Inferior parietal cortex (tissue), 1 donor: ENCODE measurements at regions not wholly inside any gene's neighbourhood (a gene's known extent, or its start where the extent isn't known, plus 50 kb on each side); places are given as distances from the start of the nearest gene placed in this dataset.
"Not testable (repeated sequence)": the region's sequence is repeated elsewhere in the genome, so short reads cannot be mapped to it uniquely, and the experiment has no call there.

Experiments
- DNase-seq: peaks from one replicate; pipeline ENCODE4 v3.0.0-alpha.2; 2016; ENCODE audit errors: extremely low spot score

- DNase-seq: no peak
Observed at GRCh38 chr6:55058682-55059081, 115.6 kb upstream of the HCRTR2 start.

DNA sequence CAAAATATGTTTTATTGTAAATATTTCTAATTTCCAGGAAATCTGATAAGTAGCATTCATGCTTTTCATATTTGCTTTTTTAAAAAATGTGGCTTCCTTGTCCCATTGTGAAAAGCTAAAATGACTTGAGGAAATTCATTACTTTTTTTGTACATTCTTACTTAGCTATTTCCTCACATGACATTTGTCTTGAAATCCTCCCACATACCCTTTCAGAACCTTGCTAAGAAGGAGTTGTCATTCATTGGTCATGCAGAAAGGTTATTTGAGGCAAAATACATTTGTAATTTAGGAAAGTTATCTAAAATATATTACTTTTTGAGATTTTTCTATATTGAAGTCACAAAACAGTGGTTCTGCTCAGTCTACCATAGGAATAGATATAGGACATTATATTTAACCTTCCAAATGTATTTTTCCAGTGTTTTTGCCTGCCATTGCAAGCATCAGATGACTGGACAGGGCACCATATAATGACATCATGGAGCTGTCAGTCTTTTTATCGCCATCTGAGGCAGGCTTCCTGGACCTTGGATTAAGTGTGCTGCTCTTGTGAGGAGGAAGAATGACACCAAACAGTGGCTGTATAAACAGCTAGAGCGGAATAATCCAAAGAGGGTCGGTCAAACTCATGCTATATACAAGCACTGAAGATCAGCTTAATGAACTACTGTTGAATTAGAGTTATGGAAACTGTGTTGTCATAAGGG, 109.4 kb upstream of the HCRTR2 start:
- no peak for DNase-seq

GRCh38 chr6:55069132-55069781, 105.1 kb upstream of the HCRTR2 start:
- peak; percentile 47 for DNase-seq

- DNase-seq: no peak
Observed at GRCh38 chr6:55082021-55082420, 92.3 kb upstream of the HCRTR2 start.

DNA sequence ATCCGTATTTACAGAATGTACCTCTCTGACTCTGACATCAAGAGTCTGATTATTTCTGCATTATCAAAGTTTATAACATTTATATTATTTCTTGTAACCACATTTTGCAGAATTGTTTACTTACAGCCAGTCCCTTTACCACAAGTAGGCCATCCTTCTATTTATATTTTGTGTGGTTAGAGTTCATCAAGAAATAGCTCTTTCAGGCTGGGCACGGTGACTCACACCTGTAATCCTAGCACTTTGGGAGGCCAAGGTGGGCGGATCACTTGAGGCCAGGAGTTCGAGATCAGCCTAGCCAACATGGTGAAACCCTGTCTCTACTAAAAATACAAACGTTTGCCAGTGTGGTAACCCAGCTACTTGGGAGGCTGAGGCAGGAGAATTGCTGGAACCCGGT, 86.3 kb upstream of the HCRTR2 start:
- DNase-seq: not testable (repeated sequence)

DNA sequence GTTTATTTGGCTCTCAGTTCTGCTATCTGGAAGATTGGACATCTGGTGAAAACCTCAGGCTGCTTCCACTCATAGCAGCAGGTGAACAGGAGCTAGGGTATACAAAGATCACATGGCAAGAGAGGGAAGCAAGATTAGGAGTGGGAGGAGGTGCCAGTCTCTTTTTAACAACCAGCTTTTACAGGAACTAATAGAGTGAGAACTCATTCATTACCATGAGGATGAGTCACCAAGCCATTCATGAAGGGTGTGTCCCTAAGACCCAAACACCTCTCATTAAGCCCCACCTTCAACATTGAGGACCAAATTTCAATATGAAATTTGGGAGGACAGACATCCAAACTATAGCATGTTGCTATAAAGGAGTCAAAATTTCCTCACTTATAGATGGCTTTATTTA, 85.4 kb upstream of the HCRTR2 start:
- no peak for DNase-seq

GRCh38 chr6:55089325-55089724, 85.0 kb upstream of the HCRTR2 start:
- no peak for DNase-seq

GRCh38 chr6:55100686-55101085, 73.6 kb upstream of the HCRTR2 start:
- DNase-seq: no peak

GRCh38 chr6:55101157-55101556, 73.2 kb upstream of the HCRTR2 start:
- no peak for DNase-seq

DNA sequence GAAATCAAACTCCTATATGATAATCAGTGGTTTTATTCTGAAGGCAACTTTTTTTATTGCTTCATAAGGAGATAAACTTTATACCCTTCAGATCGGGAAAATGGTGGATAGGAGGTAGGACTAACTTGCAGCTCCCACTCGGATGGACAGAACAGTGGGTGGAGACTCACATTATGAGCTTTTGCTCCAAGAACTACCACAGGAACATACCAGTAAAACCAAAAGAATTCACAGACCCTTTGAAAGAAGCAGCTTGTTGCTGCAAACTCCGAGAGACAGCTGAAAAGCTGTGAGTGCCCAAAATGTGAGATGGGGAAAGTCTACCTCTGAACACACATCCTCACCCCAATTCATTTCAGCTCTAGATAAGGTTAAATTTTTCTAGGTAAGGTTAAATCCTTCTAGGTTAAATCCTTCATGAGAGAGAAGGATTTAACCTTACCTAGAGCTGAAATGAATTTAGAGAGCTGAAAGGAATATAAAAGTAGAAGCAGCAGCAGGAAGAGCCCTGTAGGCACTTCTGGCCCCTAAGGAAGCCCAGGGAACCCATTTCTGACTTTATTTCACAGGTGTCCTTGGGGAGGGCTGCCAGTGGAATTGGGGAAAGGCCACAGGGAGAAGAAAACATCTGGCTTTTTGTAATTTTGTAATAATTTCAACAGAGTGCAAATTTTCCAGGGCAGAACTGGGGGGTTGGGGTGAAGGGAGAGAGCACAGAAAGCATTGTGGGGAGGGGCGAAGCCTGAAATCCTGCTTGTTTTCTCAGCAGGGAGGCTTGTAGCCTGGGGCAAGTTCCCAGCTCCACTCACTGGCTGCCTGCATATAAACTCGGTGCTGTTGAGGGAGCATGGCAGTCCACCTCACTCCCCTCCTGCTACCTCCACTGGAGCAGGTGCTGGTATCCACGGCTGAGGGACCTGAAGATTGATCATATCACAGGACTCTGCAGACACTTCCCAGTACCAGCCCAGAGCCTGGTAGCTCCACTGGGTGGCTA, 65.9 kb upstream of the HCRTR2 start:
- no peak for DNase-seq

DNA sequence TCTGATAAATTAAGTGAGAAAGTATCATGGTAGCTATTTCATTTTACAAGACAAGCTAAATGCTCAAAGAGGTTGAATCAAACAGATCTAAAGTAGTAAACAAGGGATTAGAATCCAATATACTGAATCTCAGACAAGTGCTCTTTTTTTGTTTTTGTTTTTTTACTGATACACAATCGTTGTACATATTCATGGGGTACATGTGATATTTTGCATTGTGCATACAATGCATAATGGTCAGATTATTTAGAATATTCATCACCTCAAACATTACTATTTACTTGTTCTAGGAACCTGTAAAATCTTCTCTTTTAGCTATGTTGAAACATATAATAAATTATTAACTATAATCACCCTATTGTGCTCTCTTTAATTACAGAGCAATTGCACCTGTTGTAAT, 57.0 kb upstream of the HCRTR2 start:
- no peak for DNase-seq

- DNase-seq: not testable (repeated sequence)
Observed at GRCh38 chr6:55124241-55124640, 50.1 kb upstream of the HCRTR2 start.
